Adrenal gland (tissue), 9 donors: ENCODE measurements at regions not wholly inside any gene's neighbourhood (a gene's known extent, or its start where the extent isn't known, plus 50 kb on each side); places are given as distances from the start of the nearest gene placed in this dataset.

Experiments used
- DNase-seq, 7 donors: peaks; one replicate each; pipeline ENCODE4 v3.0.0-alpha.2; 2019 to 2020
- H3K27ac ChIP-seq, 5 donors: fragments of 200-600 bp; sonication (generic) in 4 of 5; 1 replicate in 3 of 5; 2 replicates in 2 of 5; pipeline versions ENCODE4 v1.5.1 to v1.8.0; 2016 to 2020; ENCODE audit warnings: mild to moderate bottlenecking in 1 of 5
- H3K27me3 ChIP-seq: fragments of 200-600 bp; 2 replicates; pipeline ENCODE4 v1.8.0; 2021
- H3K36me3 ChIP-seq, 2 donors: fragments of 200-600 bp; replicated peaks in 1 of 2; 1 replicate in 1 of 2; 2 replicates in 1 of 2; pipeline versions ENCODE4 v1.5.1 to v1.8.0; 2018 to 2022
- H3K4me1 ChIP-seq, 2 donors: fragments of 200-600 bp; replicated peaks in 1 of 2; 1 replicate in 1 of 2; 2 replicates in 1 of 2; pipeline versions ENCODE4 v1.5.1 to v1.8.0; 2018 to 2021
- H3K4me3 ChIP-seq, 4 donors: fragments of 200-600 bp; sonication (generic) in 3 of 4; one replicate each; pipeline ENCODE4 v1.5.1; 2016 to 2018
- H3K9me3 ChIP-seq, 3 donors: fragments of 200-600 bp; sonication (generic) in 1 of 3; replicated peaks in 1 of 3; 1 replicate in 2 of 3; 2 replicates in 1 of 3; pipeline versions ENCODE4 v1.5.1 to v1.8.0; 2016 to 2021
- POLR2A ChIP-seq, 2 donors: fragments of 450-650 bp; IDR thresholded peaks; one replicate each; pipeline ENCODE4 v1.6.1; 2017; ENCODE audit warnings: antibody characterized with exemption in 2 of 2, mild to moderate bottlenecking in 2 of 2, moderate library complexity in 1 of 2
- WGBS, 4 donors: extraction: QIAGEN DNeasy Blood & Tissue Kit in 2 of 4; methylation state at CpG; one replicate each; pipeline versions ENCODE4 v1.1.5 to v1.1.7; 2013 to 2017; 5-methylcytosine and 5-hydroxymethylcytosine counted together
- intact Hi-C, 2 donors: fragments of 100-400 bp; cut with DNase I; formaldehyde crosslinking; loops; one replicate each; pipeline versions ENCODE4 v1.14.1 to v1.15.0; 2022 to 2023
- TF ChIP-seq, protein P1 (sequence below), 6 experiments: fragments of 450-650 bp in 4 of 6; fragments of 200-600 bp in 2 of 6; sonication (generic) in 1 of 6; IDR thresholded peaks; 1 replicate in 5 of 6; 2 replicates in 1 of 6; pipeline versions ENCODE4 v1.5.1 to v1.8.0; 2016 to 2021; ENCODE audit warnings: antibody characterized with exemption in 6 of 6, mild to moderate bottlenecking in 2 of 6, moderate library complexity in 1 of 6
- donor health status: healthy with polysubstance abuse.
- donor health status: Bipolar disorder and iron deficiency.
- donor health status: DM: yes; HTN: yes; CAD: no.
- donor health status: DM: no; HTN: no; CAD: no.
- donor health status: DM: no; HTN: no; CAD: no.

DNA sequence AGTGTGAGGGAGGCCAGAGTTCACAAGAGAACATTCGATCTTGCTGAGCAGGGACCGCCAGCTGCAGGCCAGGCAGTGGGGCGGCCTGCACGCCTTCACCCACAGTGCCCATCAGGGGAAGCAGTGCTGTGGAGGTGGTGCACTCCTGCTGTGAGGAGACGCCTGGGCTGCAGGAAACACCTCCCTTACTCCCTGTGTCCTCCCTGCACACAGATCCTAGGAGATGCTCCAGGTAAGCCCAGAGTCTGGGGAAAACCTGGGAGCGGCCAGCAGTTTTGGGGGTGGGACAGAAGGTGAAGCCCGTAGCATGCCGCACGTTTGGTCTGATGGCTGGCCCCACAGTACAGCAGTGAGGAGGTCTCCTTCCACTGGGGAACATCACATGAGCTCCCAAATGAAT lies 180.8 kb upstream of the RAB6C start:
- no peak overlapping the region for H3K27ac ChIP-seq
- no peaks in the 10 kb centered on the region for H3K36me3 ChIP-seq
- H3K27me3 ChIP-seq = no peaks in the 10 kb centered on the region
- no peak overlapping the region for H3K4me3 ChIP-seq
- H3K9me3 ChIP-seq = no peaks in the 10 kb centered on the region
- no peak for TF ChIP-seq POLR2A (IDR thresholded peaks at IDR 0.05)
- TF ChIP-seq, protein P1, sequence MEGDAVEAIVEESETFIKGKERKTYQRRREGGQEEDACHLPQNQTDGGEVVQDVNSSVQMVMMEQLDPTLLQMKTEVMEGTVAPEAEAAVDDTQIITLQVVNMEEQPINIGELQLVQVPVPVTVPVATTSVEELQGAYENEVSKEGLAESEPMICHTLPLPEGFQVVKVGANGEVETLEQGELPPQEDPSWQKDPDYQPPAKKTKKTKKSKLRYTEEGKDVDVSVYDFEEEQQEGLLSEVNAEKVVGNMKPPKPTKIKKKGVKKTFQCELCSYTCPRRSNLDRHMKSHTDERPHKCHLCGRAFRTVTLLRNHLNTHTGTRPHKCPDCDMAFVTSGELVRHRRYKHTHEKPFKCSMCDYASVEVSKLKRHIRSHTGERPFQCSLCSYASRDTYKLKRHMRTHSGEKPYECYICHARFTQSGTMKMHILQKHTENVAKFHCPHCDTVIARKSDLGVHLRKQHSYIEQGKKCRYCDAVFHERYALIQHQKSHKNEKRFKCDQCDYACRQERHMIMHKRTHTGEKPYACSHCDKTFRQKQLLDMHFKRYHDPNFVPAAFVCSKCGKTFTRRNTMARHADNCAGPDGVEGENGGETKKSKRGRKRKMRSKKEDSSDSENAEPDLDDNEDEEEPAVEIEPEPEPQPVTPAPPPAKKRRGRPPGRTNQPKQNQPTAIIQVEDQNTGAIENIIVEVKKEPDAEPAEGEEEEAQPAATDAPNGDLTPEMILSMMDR (IDR thresholded peaks at IDR 0.05) = no peak
- intact Hi-C loops = no loop called here
- DNase-seq = no peak
- WGBS, 4 donors = 77 to 96% (median 89%) methylated on average over 7 to 9 of the region's 9 CpGs
- H3K4me1 ChIP-seq = no peaks in the 10 kb centered on the region

DNA sequence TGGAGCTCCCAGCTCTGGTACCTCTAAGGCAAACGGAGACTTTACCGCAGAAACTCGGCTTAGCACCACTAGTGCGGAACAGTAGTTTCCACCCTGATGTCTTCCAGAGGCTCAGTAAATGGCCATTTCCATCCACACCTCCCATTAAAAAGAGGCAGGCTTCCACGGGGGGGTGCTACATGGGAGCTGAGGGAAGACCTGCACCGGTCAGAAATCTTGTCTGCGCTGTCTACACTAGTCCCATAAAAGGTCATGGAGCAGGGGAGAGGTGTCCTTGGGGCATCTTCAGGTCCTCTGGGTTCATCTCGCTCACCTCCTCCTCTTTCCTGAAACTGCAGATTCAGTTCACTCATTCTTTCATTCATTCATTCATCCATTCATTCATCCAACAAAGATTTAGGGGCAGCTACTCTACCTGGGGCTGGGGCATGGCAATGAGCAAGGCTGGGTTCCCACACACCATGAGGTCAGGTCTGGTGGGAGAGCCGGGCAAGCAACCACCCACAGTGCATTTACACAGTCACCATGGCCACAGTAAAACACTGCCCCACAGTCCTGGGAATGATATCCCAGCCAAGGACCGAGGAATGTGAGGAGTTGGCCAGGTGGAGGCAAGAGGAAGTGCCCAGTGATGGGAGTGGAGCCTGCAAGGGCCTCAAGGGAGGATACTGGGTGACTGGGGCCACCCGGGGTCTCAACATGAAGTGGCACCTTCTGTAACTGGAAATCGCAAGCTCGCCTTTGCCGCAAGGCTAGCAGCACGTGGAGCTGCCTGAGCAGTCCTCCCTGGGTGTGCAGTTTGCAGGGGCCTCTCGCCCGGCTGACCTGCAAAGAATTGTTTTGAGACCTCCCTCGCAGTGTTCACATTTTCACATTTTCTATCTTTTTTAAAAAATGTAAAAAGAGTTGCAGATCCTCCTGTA lies 180.2 kb upstream of the RAB6C start:
- no peak for TF ChIP-seq POLR2A (IDR thresholded peaks at IDR 0.05)
- TF ChIP-seq, protein P1 (IDR thresholded peaks at IDR 0.05) = no peak
- DNase-seq = no peak
- Histone ChIP-seq H3K27me3 (no peaks in the 10 kb centered on the region), H3K4me3 (no peak overlapping the region), H3K27ac (no peak overlapping the region), H3K4me1 (no peaks in the 10 kb centered on the region), H3K36me3 (no peaks in the 10 kb centered on the region), H3K9me3 (no peaks in the 10 kb centered on the region)
- intact Hi-C loops = no loop called here
- WGBS, 4 donors = 87 to 90% (median 89%) methylated on average over 16 to 18 of the region's 18 CpGs

DNA sequence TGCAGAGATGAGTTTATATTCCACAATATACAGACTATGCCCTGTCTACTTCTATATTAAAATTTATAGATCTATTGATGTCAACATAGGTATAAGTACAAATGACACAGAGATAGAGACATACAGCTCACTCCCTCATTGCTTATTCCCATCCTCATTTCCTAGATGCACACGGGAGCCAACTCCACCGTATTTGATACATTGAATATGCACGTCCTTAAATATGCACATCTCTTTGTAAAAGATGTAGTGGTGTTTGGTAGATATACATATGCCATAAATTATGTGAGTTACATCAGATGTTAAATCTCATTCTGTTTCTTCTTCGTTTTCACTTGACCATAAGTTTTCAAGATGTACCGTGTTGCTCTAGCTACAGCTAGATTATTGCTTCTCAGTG lies 179.2 kb upstream of the RAB6C start:
- WGBS, 4 donors = 77 to 84% (median 81%) methylated on average over 5 of the region's 5 CpGs
- DNase-seq = no peak
- no peaks in the 10 kb centered on the region for H3K36me3 ChIP-seq
- no peak for TF ChIP-seq POLR2A (IDR thresholded peaks at IDR 0.05)
- TF ChIP-seq, protein P1 (IDR thresholded peaks at IDR 0.05) = no peak
- H3K9me3 ChIP-seq = no peaks in the 10 kb centered on the region
- no peak overlapping the region for H3K4me3 ChIP-seq
- H3K27me3 ChIP-seq = no peaks in the 10 kb centered on the region
- H3K27ac ChIP-seq = no peak overlapping the region
- H3K4me1 ChIP-seq = no peaks in the 10 kb centered on the region
- intact Hi-C loops = no loop called here

DNA sequence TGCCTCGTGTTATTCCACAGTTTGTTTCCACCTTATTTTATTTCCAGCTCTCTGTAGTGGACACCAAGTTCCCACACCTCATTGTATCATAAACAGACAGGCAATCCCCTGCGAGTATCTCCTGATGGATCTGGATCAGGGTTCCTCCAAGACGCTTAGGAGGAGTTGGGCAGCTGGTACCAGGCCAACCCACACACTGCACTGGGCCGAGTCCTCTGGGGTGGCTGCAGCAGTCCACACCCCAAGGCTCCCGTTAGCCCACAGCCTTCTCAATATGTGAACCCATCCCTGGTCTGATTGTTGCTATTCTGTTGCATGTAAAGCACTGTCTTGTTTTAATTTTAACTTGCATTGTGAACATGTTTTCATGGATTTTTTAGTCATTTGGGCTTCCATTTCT lies 178.8 kb upstream of the RAB6C start:
- no peaks in the 10 kb centered on the region for H3K27me3 ChIP-seq
- no peak overlapping the region for H3K4me3 ChIP-seq
- no peak overlapping the region for H3K27ac ChIP-seq
- no peaks in the 10 kb centered on the region for H3K36me3 ChIP-seq
- TF ChIP-seq, protein P1 (IDR thresholded peaks at IDR 0.05) = no peak
- no peak for TF ChIP-seq POLR2A (IDR thresholded peaks at IDR 0.05)
- WGBS, 4 donors = 71 to 82% (median 73%) methylated on average over 5 of the region's 5 CpGs
- intact Hi-C loops = no loop called here
- no peaks in the 10 kb centered on the region for H3K4me1 ChIP-seq
- H3K9me3 ChIP-seq = no peaks in the 10 kb centered on the region
- no peak for DNase-seq
